GM23338 (cell line): ENCODE measurements at regions not wholly inside any gene's neighbourhood (a gene's known extent, or its start where the extent isn't known, plus 50 kb on each side); places are given as distances from the start of the nearest gene placed in this dataset.

Source experiments
- ATAC-seq: fragments of 200-7000 bp; cut with Tn5 transposase; 3 replicates; pipeline ENCODE4 v1.9.1; 2020
- DNase-seq: peaks from one replicate; pipeline ENCODE4 v3.0.0-alpha.2; 2015; ENCODE audit warnings: low spot score
- H2AFZ ChIP-seq: fragments of 200-600 bp; sonication (generic); 2 replicates; pipeline ENCODE4 v1.8.0; 2016; ENCODE audit warnings: antibody characterized with exemption, mild to moderate bottlenecking, moderate library complexity
- H3F3A ChIP-seq: fragments of 200-600 bp; sonication (generic); replicated peaks from 2 replicates; pipeline ENCODE4 v1.8.0; 2017; ENCODE audit warnings: antibody characterized with exemption, mixed run types, low read depth
- H3K27ac ChIP-seq: fragments of 200-600 bp; sonication (generic); 2 replicates; pipeline ENCODE4 v1.6.1; 2016; ENCODE audit warnings: low read depth
- H3K27me3 ChIP-seq: fragments of 200-600 bp; sonication (generic); 2 replicates; pipeline ENCODE4 v1.8.0; 2016; ENCODE audit warnings: mild to moderate bottlenecking, mixed run types, moderate library complexity; ENCODE audit not compliant: insufficient read depth
- H3K36me3 ChIP-seq: fragments of 200-600 bp; sonication (generic); 2 replicates; pipeline ENCODE4 v1.8.0; 2016; ENCODE audit warnings: mild to moderate bottlenecking; ENCODE audit not compliant: insufficient read depth
- H3K4me1 ChIP-seq: fragments of 200-600 bp; sonication (generic); 2 replicates; pipeline ENCODE4 v1.8.0; 2016; ENCODE audit warnings: mild to moderate bottlenecking, moderate library complexity; ENCODE audit not compliant: insufficient read depth
- H3K4me2 ChIP-seq: fragments of 200-600 bp; sonication (generic); 2 replicates; pipeline ENCODE4 v1.7.1; 2017; ENCODE audit warnings: mixed run types
- H3K4me3 ChIP-seq: fragments of 200-600 bp; sonication (generic); 2 replicates; pipeline ENCODE4 v1.6.1; 2016; ENCODE audit warnings: mixed run types
- H3K79me2 ChIP-seq: fragments of 200-600 bp; sonication (generic); replicated peaks from 2 replicates; pipeline ENCODE4 v1.8.0; 2017; ENCODE audit warnings: mild to moderate bottlenecking; ENCODE audit not compliant: insufficient read depth
- H3K9me2 ChIP-seq: fragments of 200-600 bp; sonication (generic); 2 replicates; pipeline ENCODE4 v1.8.0; 2017; ENCODE audit not compliant: insufficient read depth
- H4K20me1 ChIP-seq: fragments of 200-600 bp; sonication (generic); replicated peaks from 2 replicates; pipeline ENCODE4 v1.8.0; 2017; ENCODE audit warnings: mild to moderate bottlenecking; ENCODE audit not compliant: insufficient read depth
- H3K27ac Mint-ChIP-seq: 2 replicates; pipeline ENCODE4 v1.8.0; 2020; ENCODE audit warnings: inconsistent platforms, mild to moderate bottlenecking, moderate library complexity, mixed read lengths
- H3K27me3 Mint-ChIP-seq: 3 replicates; pipeline ENCODE4 v1.8.0; 2022; ENCODE audit warnings: low read depth, mild to moderate bottlenecking, moderate library complexity, mixed read lengths, inconsistent platforms; ENCODE audit not compliant: insufficient read depth, poor library complexity
- H3K36me3 Mint-ChIP-seq: 3 replicates; pipeline ENCODE4 v1.8.0; 2021; ENCODE audit warnings: low read depth, mild to moderate bottlenecking, inconsistent platforms, moderate library complexity, mixed read lengths
- H3K4me1 Mint-ChIP-seq: 3 replicates; pipeline ENCODE4 v1.8.0; 2020; ENCODE audit warnings: mild to moderate bottlenecking, inconsistent platforms, mixed read lengths
- H3K4me3 Mint-ChIP-seq: 3 replicates; pipeline ENCODE4 v1.8.0; 2021; ENCODE audit warnings: moderate library complexity, mild to moderate bottlenecking, inconsistent platforms, mixed read lengths
- H3K9me3 Mint-ChIP-seq: 3 replicates; pipeline ENCODE4 v1.8.0; 2020; ENCODE audit warnings: moderate library complexity, mild to moderate bottlenecking, inconsistent platforms, mixed read lengths
- CREB1 ChIP-seq: fragments of 250-450 bp; sonication (Bioruptor Pico); IDR thresholded peaks from 2 replicates; pipeline ENCODE4 v1.5.0; 2020; ENCODE audit warnings: low read depth, mild to moderate bottlenecking, moderate library complexity
- ETS1 ChIP-seq: IDR thresholded peaks from 2 replicates; pipeline ENCODE4 v1.6.1; 2016; ENCODE audit warnings: antibody characterized with exemption
- ZNF114 ChIP-seq: fragments of 250-450 bp; sonication (Bioruptor Pico); IDR thresholded peaks from 2 replicates; pipeline ENCODE4 v1.5.0; 2020; ENCODE audit warnings: mild to moderate bottlenecking, moderate library complexity
- ZNF462 ChIP-seq: fragments of 250-450 bp; sonication (Bioruptor Pico); IDR thresholded peaks from 2 replicates; pipeline ENCODE4 v1.5.0; 2020; ENCODE audit warnings: mild to moderate bottlenecking, moderate library complexity

GRCh38 chr2:41031282-41031681 lies 579.4 kb upstream of the SLC8A1 start (continued):
- TF ChIP-seq ETS1 (no peak), CREB1 (CRISPR knock-in tag) (no peak), ZNF114 (CRISPR knock-in tag) (no peak)

GRCh38 chr2:41032715-41033114 lies 580.8 kb upstream of the SLC8A1 start:
- H2AFZ ChIP-seq: no peak overlapping the region

More at GRCh38 chr2:41032715-41033114, 580.8 kb upstream of the SLC8A1 start:
- Histone ChIP-seq H3K27me3 (no peaks in the 10 kb centered on the region), H4K20me1 (no peaks in the 10 kb centered on the region), H3K9me2 (peaks cover under 1% of the 10 kb centered on the region; the same call in 1 of the 2 replicates), H3K4me3 (no peak overlapping the region), H3K27ac (no peak overlapping the region), H3K79me2 (no peaks in the 10 kb centered on the region), H3F3A (no peaks in the 10 kb centered on the region), H3K4me1 (no peaks in the 10 kb centered on the region; the same call in 1 of the 2 replicates), H3K36me3 (no peaks in the 10 kb centered on the region), H3K4me2 (peak overlapping the region; percentile 15)
- no peak for TF ChIP-seq ZNF462 (CRISPR knock-in tag)
- H3K27me3 Mint-ChIP-seq: no peaks in the 10 kb centered on the region
- peaks cover 11% of the 10 kb centered on the region for H3K4me1 Mint-ChIP-seq
- H3K36me3 Mint-ChIP-seq: no peaks in the 10 kb centered on the region
- ATAC-seq: peak; percentile 25; the same call in 2 of the 3 replicates
- H3K9me3 Mint-ChIP-seq: peaks cover 3% of the 10 kb centered on the region; the same call in 2 of the 3 replicates
- H3K4me3 Mint-ChIP-seq: no peak overlapping the region
- peak overlapping the region; percentile 77 for H3K27ac Mint-ChIP-seq
- peak; percentile 5 for DNase-seq
